ENCODE measurements at regions not wholly inside any gene's neighbourhood (a gene's known extent, or its start where the extent isn't known, plus 50 kb on each side); places are given as distances from the start of the nearest gene placed in this dataset.
A peak's percentile ranks its signal among the peaks of the same experiment; 100 is the strongest.

- no peak overlapping the region for H3K27ac Mint-ChIP-seq
- H3K36me3 Mint-ChIP-seq (ENCODE audit: low read depth), result no peaks in the 10 kb centered on the region
- H4K20me1 ChIP-seq (replicated peaks; ENCODE audit: insufficient read depth), result no peaks in the 10 kb centered on the region
- no peaks in the 10 kb centered on the region for H3K9me2 ChIP-seq (ENCODE audit: insufficient read depth)
- no peak overlapping the region for H3K4me3 Mint-ChIP-seq
- H3K27me3 ChIP-seq (ENCODE audit: insufficient read depth), result no peaks in the 10 kb centered on the region
- TF ChIP-seq STAT1 (IDR thresholded peaks at IDR 0.05; ENCODE audit: unreplicated experiment), result no peak
- TF ChIP-seq CTCF (conservative IDR thresholded peaks at IDR 0.05; ENCODE audit: low read depth in 2 of 2), result peak; percentile 20 to 28; a peak in 2 of 4 replicates
- no peaks in the 10 kb centered on the region; the same call in 2 of the 3 replicates for H3K9me3 Mint-ChIP-seq
- H3F3A ChIP-seq (replicated peaks; ENCODE audit: low read depth), result no peaks in the 10 kb centered on the region
- H3K27me3 Mint-ChIP-seq (ENCODE audit: insufficient read depth, low read depth, poor library complexity), result peaks cover 6% of the 10 kb centered on the region
- no peak overlapping the region for H3K4me3 ChIP-seq
- peak; percentile 88 for ATAC-seq
- no peak overlapping the region for H3K4me2 ChIP-seq
- H2AFZ ChIP-seq, result peak overlapping the region; percentile 78; the same call in 1 of the 2 replicates
- no peaks in the 10 kb centered on the region for H3K4me1 ChIP-seq (ENCODE audit: insufficient read depth)
- DNase-seq (ENCODE audit: low spot score), result peak; percentile 70
- no peak overlapping the region for H3K27ac ChIP-seq (ENCODE audit: low read depth)
- peaks cover 14% of the 10 kb centered on the region for H3K4me1 Mint-ChIP-seq
- no peaks in the 10 kb centered on the region for H3K79me2 ChIP-seq (replicated peaks; ENCODE audit: insufficient read depth)
- H3K36me3 ChIP-seq (ENCODE audit: insufficient read depth), result no peaks in the 10 kb centered on the region
These were observed 53.2 kb upstream of the NECTIN1 start for GRCh38 chr11:119782006-119782738.

- Histone ChIP-seq H3K4me1 (ENCODE audit: insufficient read depth) (no peaks in the 10 kb centered on the region), H3K36me3 (ENCODE audit: insufficient read depth) (no peaks in the 10 kb centered on the region), H3K79me2 (replicated peaks; ENCODE audit: insufficient read depth) (no peaks in the 10 kb centered on the region), H4K20me1 (replicated peaks; ENCODE audit: insufficient read depth) (no peaks in the 10 kb centered on the region), H3F3A (replicated peaks; ENCODE audit: low read depth) (no peaks in the 10 kb centered on the region), H3K27me3 (ENCODE audit: insufficient read depth) (no peaks in the 10 kb centered on the region), H3K27ac (ENCODE audit: low read depth) (no peak overlapping the region), H3K4me2 (no peak overlapping the region), H2AFZ (no peak overlapping the region), H3K4me3 (no peak overlapping the region), H3K9me2 (ENCODE audit: insufficient read depth) (no peaks in the 10 kb centered on the region)
- Mint-ChIP-seq H3K9me3 (no peaks in the 10 kb centered on the region; the same call in 2 of the 3 replicates), H3K27me3 (ENCODE audit: insufficient read depth, low read depth, poor library complexity) (peaks cover 4% of the 10 kb centered on the region), H3K27ac (no peak overlapping the region), H3K4me3 (no peak overlapping the region), H3K4me1 (peaks cover 11% of the 10 kb centered on the region), H3K36me3 (ENCODE audit: low read depth) (no peaks in the 10 kb centered on the region)
- ATAC-seq (no peak), DNase-seq (ENCODE audit: low spot score) (no peak)
- TF ChIP-seq ZNF114 (CRISPR knock-in tag; IDR thresholded peaks at IDR 0.05) (no peak), ETS1 (IDR thresholded peaks at IDR 0.05) (no peak), EZH2phosphoT487 (IDR thresholded peaks at IDR 0.05; ENCODE audit: unreplicated experiment) (no peak), ZNF331 (CRISPR knock-in tag; IDR thresholded peaks at IDR 0.05; ENCODE audit: low read depth) (no peak), STAT1 (IDR thresholded peaks at IDR 0.05; ENCODE audit: unreplicated experiment) (no peak), EZH2 (IDR thresholded peaks at IDR 0.05; ENCODE audit: low read depth, unreplicated experiment) (no peak), JUNB (IDR thresholded peaks at IDR 0.05; ENCODE audit: unreplicated experiment) (no peak), POLR2AphosphoS5 (IDR thresholded peaks at IDR 0.05; ENCODE audit: low read depth) (no peak), CREB1 (CRISPR knock-in tag; IDR thresholded peaks at IDR 0.05; ENCODE audit: low read depth) (no peak), ZNF462 (CRISPR knock-in tag; IDR thresholded peaks at IDR 0.05) (no peak)
These were observed 51.4 kb upstream of the NECTIN1 start for GRCh38 chr11:119780222-119780953.
